Hematopoietic multipotent progenitor cell treated with erythropoietin and hydrocortisone succinate and interleukin-3 and kit ligand, for 8 days (in vitro differentiated cells): ENCODE measurements at regions not wholly inside any gene's neighbourhood (a gene's known extent, or its start where the extent isn't known, plus 50 kb on each side); places are given as distances from the start of the nearest gene placed in this dataset.
A peak's percentile ranks its signal among the peaks of the same experiment; 100 is the strongest.

ENCODE experiments used
- DNase-seq: peaks from one replicate; pipeline ENCODE4 v3.0.0-alpha.2; 2015

GRCh38 chr12:132439333-132439904 lies 50.5 kb upstream of the FBRSL1 start:
- DNase-seq, result no peak

DNA sequence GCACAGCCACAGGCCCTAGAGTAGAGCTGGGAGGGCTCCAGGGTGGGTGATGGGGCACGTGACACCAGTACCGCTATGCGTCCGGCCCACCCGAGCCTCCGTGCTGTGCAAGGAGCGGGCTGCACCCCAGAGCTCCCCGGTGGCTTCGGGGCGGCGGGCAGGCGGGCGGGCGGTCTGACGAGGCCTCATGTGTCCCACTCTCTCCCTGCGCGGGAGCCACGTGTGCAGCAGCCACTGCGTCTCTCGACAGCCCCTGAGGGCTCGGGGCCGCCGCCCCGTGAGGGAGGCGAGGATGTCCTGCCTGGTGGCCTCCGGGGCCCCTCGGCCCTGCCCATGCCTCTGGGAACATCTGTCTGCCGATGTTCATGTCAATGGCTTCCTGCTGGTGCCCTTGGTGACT lies 51.2 kb upstream of the FBRSL1 start:
- DNase-seq, result no peak

- DNase-seq, result no peak
These were observed 51.8 kb upstream of the FBRSL1 start for GRCh38 chr12:132437943-132438700.

DNA sequence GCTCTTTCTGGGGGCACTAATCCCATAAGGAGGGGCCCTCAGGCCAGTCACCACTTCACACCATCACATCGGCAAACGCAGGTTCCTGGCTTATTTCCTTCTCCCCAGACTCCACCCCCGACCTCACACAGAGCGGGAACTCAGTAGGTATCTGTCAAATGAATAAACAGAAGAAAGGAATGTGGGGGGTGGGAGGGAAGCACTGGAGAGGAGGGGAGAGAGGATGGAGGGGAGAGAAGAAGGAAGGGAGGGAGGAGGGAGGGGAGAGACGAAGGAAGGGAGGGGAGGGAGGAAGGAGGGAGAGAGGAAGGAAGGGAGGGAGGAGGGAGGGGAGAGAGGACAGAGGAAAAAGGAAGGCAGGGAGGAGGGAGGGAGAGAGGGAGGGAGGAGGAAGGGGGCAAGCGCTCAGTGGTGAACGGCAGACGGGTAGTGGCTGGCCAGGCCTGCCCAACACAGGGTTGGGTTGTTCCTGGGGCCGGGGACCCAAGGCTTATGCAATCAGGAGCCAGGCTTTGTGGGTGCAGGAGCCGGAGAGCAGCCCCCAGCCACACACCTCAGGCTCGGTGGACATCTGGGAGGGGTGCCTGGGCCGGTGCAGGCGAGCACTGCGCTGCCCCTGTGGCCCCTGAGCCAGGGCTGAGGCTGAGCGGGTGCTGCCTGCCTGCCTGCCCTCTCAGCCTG lies 52.6 kb upstream of the FBRSL1 start:
- DNase-seq, result no peak

DNA sequence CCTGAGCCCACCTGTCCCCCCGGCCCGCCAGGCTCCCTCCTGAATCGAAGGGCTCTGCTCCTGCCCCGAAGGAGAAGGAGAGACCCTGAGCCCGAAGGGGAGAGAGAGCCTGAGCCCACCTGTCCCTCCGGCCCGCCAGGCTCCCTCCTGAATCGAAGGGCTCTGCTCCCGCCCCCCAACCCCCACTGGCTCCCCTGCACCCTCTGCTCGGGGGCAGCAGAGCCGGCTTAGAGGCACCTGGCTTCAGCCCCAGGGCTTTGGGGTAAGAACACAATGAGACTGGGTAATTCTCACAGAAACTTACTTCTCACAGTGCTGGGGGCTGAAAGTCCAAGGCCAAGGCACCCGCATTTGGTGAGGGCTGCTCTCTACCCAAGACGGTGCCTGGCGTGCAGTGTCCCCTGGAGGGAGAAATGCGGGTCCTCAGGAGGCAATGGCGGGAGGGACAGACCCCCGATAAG lies 53.1 kb upstream of the FBRSL1 start:
- DNase-seq, result no peak

DNA sequence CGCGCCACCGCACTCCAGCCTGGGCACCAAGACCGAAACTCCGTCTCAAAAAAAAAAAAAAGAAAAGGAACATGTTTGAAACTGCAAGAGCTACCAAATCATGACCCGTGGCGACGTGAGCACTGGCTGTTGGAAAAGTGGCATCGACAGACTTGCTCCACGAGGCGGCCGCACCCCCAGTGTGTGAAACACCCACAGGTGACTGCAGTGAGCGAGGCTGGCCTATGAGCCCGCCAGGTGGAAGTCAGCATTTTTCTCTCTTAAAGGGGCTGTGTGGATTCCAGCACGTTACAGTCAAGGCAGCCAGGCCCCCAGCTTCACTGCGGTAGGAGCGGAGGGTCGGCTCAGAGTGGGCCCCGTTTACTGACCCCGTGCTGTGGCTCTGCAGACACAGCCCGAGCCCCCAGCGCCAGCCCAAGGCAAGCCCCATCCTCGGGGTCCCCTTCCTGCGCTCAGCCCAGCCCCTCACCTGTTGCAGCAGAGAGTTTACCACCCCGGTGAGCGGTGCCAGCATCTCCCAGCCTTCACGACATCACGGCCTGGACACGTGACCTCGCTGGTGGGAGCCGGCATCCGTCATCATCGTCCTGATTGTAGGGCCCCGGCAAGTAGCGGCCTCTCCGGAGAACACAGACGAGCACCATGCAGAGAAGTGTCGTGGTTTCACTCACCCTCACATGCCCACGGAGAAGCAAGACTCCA lies 54.3 kb upstream of the FBRSL1 start:
- DNase-seq, result no peak

- DNase-seq, result peak; percentile 26
These were observed 56.1 kb upstream of the FBRSL1 start for GRCh38 chr12:132433641-132434395.

DNA sequence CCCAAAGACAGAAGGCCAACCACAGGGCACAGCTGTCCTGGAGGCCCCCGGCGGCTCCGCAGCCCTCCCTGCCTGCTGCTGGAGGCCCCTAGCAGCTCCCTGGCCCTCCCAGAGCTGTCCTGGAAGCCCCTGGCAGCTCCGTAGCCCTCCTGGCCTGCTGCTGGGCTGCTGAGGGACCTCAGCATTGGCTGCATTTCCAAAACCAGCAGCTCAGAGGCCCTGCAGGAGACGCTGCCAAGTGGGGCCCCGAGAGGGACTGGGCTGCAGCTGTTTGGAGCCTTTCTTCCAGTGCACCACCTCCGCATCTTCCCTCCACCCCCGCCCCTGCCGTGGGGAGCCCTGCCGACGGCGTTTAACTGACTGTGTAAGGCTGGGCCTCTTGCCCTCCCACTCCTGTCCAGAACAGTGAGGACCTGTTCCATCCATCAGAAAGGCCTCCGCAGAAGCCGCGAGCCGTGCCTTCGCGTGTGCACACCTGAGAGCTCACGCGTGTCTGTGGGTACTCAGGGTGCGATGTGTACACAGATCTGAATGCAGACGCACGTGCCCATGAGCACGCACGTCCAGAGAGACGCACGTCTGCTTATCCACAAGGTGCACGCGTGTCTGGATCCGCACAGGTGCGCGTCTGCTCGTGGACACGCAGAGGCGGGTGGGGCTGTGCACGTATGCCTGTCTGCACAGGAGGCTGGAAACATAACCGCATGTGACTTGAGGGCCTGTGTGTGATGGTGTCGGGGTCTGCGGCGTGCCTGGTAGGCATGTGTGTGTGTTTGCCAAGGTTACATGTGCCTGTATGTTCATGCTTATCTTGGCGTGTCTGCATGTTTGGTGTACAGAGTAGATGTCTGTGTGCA lies 57.0 kb upstream of the FBRSL1 start:
- DNase-seq, result no peak

- no peak for DNase-seq
These were observed 57.7 kb upstream of the FBRSL1 start for GRCh38 chr12:132432126-132432705.

DNA sequence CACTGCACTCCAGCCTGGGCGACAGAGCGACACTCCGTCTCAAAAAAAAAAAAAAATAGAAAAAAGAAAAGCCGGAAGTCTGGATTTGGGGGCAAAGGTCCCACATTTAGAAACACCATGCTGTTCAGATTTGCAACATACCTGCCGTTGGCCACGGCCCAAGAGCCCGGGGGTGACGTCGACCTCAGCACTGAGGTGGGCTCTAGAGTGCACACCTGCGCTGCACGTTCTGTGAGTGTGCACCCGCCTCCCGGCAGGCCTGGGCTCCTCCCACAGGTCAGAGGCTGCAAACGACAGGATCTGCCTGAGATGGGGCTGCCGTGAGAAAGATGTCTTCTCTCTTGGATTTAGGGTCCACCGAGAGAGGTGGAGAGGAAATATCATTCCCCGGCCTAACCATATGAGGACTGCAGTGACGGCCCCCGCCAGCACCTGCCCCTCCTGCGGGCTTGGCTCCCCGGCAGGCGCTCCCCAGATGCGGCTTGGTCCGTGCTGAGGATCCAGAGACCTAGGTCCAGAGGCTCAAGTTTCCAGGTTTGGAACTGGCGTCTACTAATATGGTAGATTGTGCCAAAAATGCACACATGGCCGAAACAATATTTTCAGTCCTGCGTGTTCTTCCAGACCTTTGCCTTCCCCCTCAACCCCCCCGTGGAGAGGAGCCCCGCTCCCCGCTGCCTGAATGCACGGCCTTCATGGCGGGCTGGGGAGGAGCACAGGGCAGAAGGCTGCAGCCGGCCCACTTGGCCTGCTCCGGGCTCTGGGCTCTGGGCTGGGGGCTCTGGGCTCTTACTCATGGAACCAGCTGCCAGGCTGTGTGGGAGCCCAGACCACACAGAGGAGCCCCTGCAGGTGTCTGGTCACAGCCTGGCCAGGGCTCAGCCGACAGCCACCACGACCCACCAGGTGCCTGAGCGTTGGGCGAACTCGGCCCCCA lies 58.8 kb upstream of the FBRSL1 start:
- DNase-seq, result no peak

- DNase-seq, result peak; percentile 38
These were observed 59.9 kb upstream of the FBRSL1 start for GRCh38 chr12:132429946-132430643.

DNA sequence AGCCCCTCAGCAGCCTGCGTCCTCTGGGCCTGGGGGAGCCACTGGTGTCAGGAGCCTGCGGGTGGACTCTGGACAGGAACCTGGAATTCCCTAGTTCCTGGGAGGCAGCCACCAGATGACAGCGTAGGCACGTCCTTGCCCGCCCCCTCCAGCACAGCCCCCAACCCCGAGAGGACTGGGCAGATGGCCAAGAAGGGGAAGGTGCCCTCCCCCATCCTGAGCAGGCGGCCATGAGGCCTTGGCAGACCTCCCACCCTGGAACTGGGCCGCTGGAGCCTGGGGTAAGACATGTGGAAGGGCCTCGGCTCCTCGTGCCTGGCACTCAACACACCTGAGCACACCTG lies 60.4 kb upstream of the FBRSL1 start:
- no peak for DNase-seq

DNA sequence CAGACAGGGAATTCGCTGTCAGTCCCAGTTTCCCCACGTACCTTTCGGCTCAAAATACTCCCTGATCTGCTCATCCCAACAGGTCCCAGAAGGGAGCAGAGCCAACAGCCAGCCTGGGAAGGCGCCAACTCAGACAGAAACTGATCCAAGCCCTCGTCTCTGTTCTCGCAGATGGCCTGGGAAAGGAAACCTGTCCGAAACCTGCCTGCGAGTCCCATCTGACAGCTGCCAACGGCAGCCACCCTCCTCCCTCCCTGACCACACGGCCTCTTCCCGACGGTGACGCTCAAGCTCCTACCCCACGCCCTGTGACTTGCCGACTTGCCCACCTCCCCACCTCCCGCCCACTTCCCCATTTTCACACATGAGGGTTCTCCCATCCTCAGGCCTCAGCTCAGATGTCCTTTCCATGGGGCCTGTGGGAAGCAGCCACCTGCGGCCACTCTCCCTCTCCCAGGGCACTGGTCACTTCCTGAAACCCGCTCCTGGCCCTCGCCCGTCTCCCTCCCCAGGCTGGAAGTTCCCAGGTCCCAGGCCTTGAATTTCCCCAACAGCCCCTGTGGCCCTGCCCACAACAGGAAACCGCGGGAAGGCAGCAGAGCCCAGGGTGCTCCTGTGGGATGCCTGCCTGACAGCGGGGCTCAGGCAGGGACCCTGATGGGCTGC lies 60.9 kb upstream of the FBRSL1 start:
- no peak for DNase-seq

GRCh38 chr12:132427999-132428935 lies 61.7 kb upstream of the FBRSL1 start:
- no peak for DNase-seq

DNA sequence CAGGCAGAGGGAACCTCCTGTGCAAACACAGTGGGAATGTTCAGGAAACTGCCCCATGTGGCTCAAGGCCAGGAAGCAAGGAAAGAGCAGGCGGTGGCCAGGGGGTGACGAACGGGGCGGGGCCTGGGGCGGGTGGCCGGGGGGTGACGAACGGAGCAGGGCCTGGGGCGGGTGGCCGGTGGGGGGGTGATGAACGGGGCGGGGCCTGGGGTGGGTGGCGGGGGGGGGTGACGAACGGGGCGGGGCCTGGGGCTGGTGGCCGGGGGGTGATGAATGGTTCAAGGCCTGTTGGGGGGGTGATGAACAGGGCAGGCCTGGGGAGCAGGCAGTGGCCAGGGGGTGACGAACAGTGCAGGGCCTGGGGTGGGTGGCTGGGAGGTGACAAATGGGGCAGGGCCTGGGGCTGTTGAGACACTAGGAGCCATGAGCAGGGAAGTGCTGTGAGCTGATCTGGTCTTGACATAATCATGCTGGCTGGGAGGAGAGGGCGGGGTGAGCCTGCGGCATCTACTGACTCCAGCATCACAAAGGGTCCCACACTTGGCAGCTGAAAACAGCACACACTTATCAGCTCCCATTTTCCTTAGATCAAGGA lies 62.7 kb upstream of the FBRSL1 start:
- DNase-seq, result no peak

GRCh38 chr12:132426349-132427173 lies 63.4 kb upstream of the FBRSL1 start:
- no peak for DNase-seq

- DNase-seq, result no peak
These were observed 65.1 kb upstream of the FBRSL1 start for GRCh38 chr12:132424811-132425210.
